Skeletal muscle tissue (tissue), 3 donors: ENCODE measurements at regions not wholly inside any gene's neighbourhood (a gene's known extent, or its start where the extent isn't known, plus 50 kb on each side); places are given as distances from the start of the nearest gene placed in this dataset.
"Not testable (repeated sequence)": the region's sequence is repeated elsewhere in the genome, so short reads cannot be mapped to it uniquely, and the experiment has no call there.

Experiments used
- H3K27ac ChIP-seq: one replicate; pipeline ENCODE4 v1.7.0; 2013; ENCODE audit warnings: mild to moderate bottlenecking, low read depth, low read length, inconsistent platforms
- H3K27me3 ChIP-seq, 3 donors: one replicate each; pipeline ENCODE4 v1.7.0; 2013; ENCODE audit warnings: low read length in 3 of 3; ENCODE audit not compliant: control insufficient read depth in 3 of 3, insufficient read depth in 3 of 3
- H3K36me3 ChIP-seq, 3 donors: one replicate each; pipeline ENCODE4 v1.7.0; 2013; ENCODE audit warnings: low read length in 3 of 3; ENCODE audit not compliant: control insufficient read depth in 3 of 3, insufficient read depth in 3 of 3
- H3K4me1 ChIP-seq, 3 donors: one replicate each; pipeline ENCODE4 v1.7.0; 2013; ENCODE audit warnings: low read length in 3 of 3, mild to moderate bottlenecking in 3 of 3; ENCODE audit not compliant: control insufficient read depth in 3 of 3, insufficient read depth in 3 of 3
- H3K4me3 ChIP-seq, 3 donors: one replicate each; pipeline ENCODE4 v1.7.0; 2013; ENCODE audit warnings: low read length in 3 of 3
- H3K9ac ChIP-seq, 3 donors: one replicate each; pipeline ENCODE4 v1.7.0; 2013; ENCODE audit warnings: low read length in 3 of 3, mild to moderate bottlenecking in 3 of 3, moderate library complexity in 2 of 3, low read depth in 1 of 3
- H3K9me3 ChIP-seq, 3 donors: one replicate each; pipeline ENCODE4 v1.7.0; 2013; ENCODE audit warnings: low read length in 3 of 3; ENCODE audit not compliant: control insufficient read depth in 3 of 3
- donor health status: Osteomylitis.

DNA sequence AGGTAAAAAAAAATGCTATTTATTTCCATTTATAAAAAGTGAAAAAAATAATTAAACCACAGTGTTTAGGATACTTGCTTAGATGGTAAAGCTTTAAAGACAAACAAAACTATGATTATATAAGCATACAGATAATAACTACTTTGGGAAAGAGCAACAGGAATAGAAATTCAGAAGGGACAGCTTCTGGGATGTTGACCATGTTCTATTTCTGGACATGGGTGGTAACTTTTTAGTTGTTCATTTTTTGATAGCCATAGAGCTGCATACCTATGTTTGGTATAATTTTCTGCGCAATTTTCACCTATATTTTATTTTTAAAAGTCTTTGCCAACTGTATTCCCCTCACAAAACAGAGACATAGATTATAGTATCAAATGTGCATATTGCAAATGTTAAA, 572.0 kb upstream of the NR2F2 start:
- Histone ChIP-seq H3K4me1 (no peaks in the 10 kb centered on the region), H3K9me3 (no peaks in the 10 kb centered on the region), H3K4me3 (no peak overlapping the region), H3K36me3 (no peaks in the 10 kb centered on the region), H3K9ac (no peak overlapping the region), H3K27ac (no peak overlapping the region), H3K27me3 (no peaks in the 10 kb centered on the region)

DNA sequence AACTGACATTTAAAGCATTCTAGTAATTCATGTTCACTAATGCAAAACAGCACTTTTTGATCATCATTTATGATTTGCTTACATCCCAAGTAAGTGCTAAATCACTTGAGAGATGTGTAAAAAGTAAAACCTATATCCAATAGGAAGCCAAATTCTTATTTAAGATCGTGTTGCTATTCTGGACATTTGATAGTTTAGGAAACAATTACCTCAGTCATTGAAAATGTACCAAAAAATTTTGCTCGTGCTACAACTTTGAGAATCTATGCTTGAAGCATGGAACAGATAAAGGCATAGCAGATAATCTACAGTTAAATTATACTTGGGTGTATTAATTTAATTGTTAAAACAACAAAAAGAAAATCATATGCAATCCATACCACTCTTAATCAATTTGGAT, 571.6 kb upstream of the NR2F2 start:
- H3K4me1 ChIP-seq, result no peaks in the 10 kb centered on the region
- H3K9ac ChIP-seq, result no peak overlapping the region
- H3K36me3 ChIP-seq, result no peaks in the 10 kb centered on the region
- H3K27ac ChIP-seq, result no peak overlapping the region
- H3K27me3 ChIP-seq, result no peaks in the 10 kb centered on the region
- no peaks in the 10 kb centered on the region for H3K9me3 ChIP-seq
- no peak overlapping the region for H3K4me3 ChIP-seq

DNA sequence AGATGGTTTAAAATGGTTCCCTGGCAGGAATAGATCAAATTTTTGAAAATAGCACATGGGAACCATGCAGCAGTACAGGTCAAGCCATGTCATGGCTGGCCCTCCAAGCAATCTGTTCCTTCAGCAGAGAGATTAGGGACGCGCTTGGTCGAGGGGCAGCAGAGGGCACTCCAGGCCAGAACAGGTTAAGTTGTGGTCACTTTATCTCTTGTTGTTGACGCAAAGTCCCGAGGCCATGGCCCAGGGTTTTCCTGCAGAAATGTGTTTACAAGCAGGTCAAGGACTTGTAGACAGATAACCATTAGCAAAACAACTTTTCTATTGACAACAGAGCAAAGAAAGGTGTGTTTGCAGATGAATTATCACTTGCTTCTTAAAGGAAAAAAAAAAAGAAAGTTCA, 570.0 kb upstream of the NR2F2 start:
- no peaks in the 10 kb centered on the region for H3K4me1 ChIP-seq
- no peaks in the 10 kb centered on the region for H3K9me3 ChIP-seq
- no peak overlapping the region for H3K4me3 ChIP-seq
- no peaks in the 10 kb centered on the region for H3K27me3 ChIP-seq
- H3K36me3 ChIP-seq, result no peaks in the 10 kb centered on the region
- H3K27ac ChIP-seq, result no peak overlapping the region
- H3K9ac ChIP-seq, result no peak overlapping the region

DNA sequence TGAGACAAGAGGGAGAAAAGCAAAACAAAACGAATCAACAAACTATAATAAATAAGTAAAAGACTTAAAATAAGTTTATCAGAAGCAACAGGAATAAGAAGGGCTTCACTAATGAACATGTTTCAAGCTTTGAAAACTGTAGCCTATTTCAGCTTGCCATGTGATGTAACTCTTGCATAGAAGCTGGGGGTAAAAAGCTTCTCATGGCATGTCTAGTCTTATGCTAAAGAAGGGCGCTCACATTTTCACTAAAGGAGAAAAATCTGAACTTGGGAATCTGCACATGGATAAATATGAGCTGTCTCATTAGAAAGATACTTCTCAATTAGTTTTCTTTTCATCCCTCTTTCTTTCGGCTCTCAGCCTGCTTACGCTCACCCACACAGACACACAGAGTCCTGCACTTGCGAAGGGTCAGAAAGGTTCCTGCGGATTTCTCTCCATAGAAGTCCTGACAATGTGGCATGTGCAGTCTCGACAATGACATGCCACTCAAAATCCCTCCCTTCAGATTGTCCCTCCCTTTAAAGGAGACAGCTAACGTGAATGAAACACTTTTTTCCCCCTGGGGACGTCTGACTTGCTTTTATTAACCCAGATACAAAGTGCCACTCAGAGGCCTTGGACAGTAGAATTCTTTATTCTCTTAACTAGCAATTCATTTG, 568.9 kb upstream of the NR2F2 start:
- no peak overlapping the region for H3K4me3 ChIP-seq
- no peaks in the 10 kb centered on the region for H3K4me1 ChIP-seq
- H3K9me3 ChIP-seq, result no peaks in the 10 kb centered on the region
- no peak overlapping the region for H3K9ac ChIP-seq
- no peaks in the 10 kb centered on the region for H3K27me3 ChIP-seq
- no peak overlapping the region for H3K27ac ChIP-seq
- H3K36me3 ChIP-seq, result no peaks in the 10 kb centered on the region

DNA sequence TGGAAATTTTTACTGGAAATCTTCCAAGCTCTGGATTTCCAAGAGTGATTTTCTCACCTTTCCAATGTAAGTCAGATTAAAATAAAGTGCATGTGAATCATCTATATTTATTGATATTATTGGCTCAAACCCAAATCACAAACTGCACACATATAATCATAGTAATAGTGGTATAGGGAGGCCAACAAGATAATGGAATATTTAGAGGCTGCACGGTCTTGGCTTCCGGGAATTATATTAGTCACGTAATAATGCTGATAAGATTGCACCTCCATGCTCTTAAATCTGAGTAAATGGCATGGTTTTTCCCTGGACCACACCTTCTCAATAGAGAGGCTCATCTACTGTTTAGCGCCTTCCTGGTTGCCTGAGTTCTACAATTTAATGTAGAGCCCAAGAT, 567.1 kb upstream of the NR2F2 start:
- Histone ChIP-seq H3K4me1 (no peaks in the 10 kb centered on the region), H3K27ac (no peak overlapping the region), H3K27me3 (no peaks in the 10 kb centered on the region), H3K36me3 (no peaks in the 10 kb centered on the region), H3K9me3 (no peaks in the 10 kb centered on the region), H3K9ac (no peak overlapping the region), H3K4me3 (no peak overlapping the region)

DNA sequence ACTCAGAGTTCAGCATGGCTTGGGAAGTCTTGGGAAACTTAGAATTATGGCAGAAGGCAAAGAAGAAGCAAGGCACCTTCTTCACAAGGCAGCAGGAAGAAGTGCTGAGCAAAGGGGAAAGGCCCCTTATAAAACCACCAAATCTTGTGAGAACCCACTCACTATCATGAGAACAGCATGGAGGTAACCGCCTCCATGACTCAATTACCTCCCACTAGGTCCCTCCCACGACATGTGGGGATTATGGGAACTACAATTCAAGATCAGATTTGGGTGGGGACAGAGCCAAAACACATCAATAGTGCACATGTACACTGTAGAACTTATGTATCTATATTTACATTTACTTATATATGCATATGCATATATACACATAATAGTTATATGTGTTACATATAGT, 565.3 kb upstream of the NR2F2 start:
- H3K4me1 ChIP-seq, result no peaks in the 10 kb centered on the region

DNA sequence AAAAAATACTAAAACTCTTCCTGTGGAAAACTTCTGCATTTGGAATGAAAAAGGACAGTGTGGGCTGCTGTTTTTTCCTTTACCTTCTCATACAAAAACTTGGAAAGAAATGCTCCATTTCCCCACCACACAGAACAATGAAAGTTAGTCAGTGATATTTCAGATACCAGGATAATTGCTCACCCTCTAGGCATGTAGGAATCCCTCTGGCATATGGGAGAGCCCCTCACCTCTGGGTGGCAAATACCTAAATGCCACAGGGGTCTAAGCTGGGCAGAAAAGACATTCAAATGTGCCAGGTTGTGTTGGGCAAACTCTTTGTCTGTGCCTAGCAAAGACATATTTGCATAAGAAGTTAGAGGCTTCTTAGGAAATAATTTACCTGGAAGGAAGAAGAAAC, 560.3 kb upstream of the NR2F2 start:
- H3K27me3 ChIP-seq, result no peaks in the 10 kb centered on the region
- H3K4me1 ChIP-seq, result no peaks in the 10 kb centered on the region
- no peaks in the 10 kb centered on the region for H3K36me3 ChIP-seq
- H3K9ac ChIP-seq, result no peak overlapping the region
- no peaks in the 10 kb centered on the region for H3K9me3 ChIP-seq
- H3K27ac ChIP-seq, result no peak overlapping the region
- H3K4me3 ChIP-seq, result no peak overlapping the region

More for the DNA sequence above, 565.3 kb upstream of the NR2F2 start:
- Histone ChIP-seq H3K9ac (no peak overlapping the region), H3K27ac (no peak overlapping the region), H3K4me3 (no peak overlapping the region), H3K9me3 (no peaks in the 10 kb centered on the region), H3K36me3 (no peaks in the 10 kb centered on the region), H3K27me3 (no peaks in the 10 kb centered on the region)

DNA sequence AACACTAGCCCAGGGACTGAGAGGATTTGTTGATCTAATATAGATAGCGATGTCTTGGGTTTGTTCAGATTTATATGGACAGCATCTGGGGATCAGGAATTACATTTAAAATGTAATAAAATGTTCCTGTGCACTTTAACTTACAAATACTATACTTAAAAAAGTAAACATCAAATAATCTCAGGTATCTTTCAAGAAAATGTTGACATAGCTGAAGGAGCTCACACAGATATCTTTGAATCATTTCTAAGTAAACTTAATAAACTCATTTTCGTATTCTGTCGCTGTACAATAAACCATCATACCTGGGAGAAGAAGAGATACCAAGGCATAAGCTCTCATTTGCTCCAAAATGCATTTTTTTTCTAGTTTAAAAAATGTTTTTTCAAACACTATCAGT, 557.5 kb upstream of the NR2F2 start:
- H3K9me3 ChIP-seq, result no peaks in the 10 kb centered on the region
- H3K36me3 ChIP-seq, result no peaks in the 10 kb centered on the region
- no peak overlapping the region for H3K9ac ChIP-seq
- no peak overlapping the region for H3K4me3 ChIP-seq
- H3K4me1 ChIP-seq, result no peaks in the 10 kb centered on the region
- H3K27me3 ChIP-seq, result no peaks in the 10 kb centered on the region
- H3K27ac ChIP-seq, result no peak overlapping the region

DNA sequence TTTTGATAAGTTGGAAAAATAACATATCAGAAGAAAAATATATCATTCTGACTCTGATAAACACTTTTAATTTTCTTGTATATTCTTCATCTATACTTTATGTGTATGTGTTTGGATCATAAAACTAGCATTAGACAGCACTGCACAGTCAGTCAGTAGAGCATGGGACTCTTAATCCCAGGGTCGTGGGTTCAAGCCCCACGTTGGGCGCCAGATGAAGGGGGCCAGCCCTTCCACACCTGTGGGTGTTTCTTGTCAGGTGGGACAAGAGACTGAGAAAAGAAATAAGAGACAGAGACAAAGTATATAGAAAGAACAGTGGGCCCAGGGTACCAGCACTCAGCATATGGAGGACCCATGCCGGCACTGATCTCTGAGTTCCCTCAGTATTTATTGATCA, 546.0 kb upstream of the NR2F2 start:
- Histone ChIP-seq H3K4me1 (no peaks in the 10 kb centered on the region), H3K9ac (no peak overlapping the region), H3K9me3 (peaks cover 0 to 6% (median 5%) of the 10 kb centered on the region in 3 donors), H3K4me3 (no peak overlapping the region), H3K27me3 (no peaks in the 10 kb centered on the region), H3K36me3 (no peaks in the 10 kb centered on the region), H3K27ac (no peak overlapping the region)

DNA sequence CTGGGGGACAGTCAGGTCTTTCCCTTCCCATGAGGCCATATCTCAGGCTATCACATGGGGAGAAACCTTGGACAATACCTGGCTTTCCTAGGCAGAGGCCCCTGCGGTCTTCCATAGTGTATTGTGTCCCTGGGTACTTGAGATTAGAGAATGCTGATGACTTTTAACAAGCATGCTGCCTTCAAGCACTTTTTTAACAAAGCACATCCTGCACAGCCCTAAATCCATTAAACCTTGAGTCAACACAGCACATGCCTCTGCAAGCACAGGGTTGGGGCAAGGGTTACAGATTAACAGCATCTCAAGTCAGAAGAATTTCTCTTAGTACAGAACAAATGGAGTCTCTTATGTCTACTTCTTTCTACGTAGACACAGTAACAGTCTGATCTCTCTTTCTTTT, 545.2 kb upstream of the NR2F2 start:
- H3K4me1 ChIP-seq, H3K4me3 ChIP-seq, H3K27ac ChIP-seq, H3K9me3 ChIP-seq, H3K36me3 ChIP-seq, H3K9ac ChIP-seq, H3K27me3 ChIP-seq: not testable (repeated sequence)

DNA sequence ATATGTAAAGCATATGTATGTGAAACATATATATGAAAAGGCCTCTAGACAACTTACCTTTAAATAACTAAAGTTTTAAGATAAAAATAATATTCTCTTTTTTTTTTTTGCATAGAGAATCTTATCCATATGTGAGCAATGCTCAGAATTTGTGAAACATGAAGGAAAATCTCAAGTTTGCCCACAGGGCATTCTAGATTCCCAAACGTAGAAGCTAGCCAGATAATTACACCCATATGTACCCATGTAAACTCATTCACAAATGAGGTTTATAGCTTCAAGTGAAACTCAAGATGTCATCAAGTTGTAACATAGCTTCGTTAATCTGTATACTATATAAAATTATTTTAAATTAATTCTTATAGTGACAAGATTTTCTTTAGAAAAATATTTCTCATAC, 537.3 kb upstream of the NR2F2 start:
- no peaks in the 10 kb centered on the region for H3K4me1 ChIP-seq
- H3K9ac ChIP-seq, result no peak overlapping the region
- H3K27me3 ChIP-seq, result no peaks in the 10 kb centered on the region
- H3K9me3 ChIP-seq, result no peaks in the 10 kb centered on the region
- H3K4me3 ChIP-seq, result no peak overlapping the region
- no peaks in the 10 kb centered on the region for H3K36me3 ChIP-seq
- H3K27ac ChIP-seq, result no peak overlapping the region
